ENCODE measurements at regions not wholly inside any gene's neighbourhood (a gene's known extent, or its start where the extent isn't known, plus 50 kb on each side); places are given as distances from the start of the nearest gene placed in this dataset.
"Not testable (repeated sequence)": the region's sequence is repeated elsewhere in the genome, so short reads cannot be mapped to it uniquely, and the experiment has no call there.

DNA sequence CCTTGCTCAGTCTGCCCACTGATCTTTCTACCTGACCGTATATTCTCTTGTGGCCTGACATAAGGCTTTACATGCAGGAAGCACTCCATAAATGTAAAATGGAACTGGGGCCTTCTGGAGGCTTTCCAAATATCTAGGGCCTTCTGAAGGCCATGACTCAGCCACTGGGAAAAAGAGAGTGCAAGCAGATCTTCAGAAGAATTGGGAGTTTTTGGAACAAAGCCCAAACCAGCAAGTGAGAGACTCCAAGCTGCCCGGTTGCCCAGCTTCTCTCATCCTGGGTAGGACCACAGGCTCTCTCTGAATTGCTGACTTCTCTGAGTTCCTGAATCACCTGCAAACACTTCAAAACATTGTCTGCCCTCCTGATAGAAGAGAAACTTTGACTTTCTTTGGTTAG, 107.9 kb upstream of the BMAL1 start:
- no peak for DNase-seq (ENCODE audit: low read depth in 3 of 3)

DNA sequence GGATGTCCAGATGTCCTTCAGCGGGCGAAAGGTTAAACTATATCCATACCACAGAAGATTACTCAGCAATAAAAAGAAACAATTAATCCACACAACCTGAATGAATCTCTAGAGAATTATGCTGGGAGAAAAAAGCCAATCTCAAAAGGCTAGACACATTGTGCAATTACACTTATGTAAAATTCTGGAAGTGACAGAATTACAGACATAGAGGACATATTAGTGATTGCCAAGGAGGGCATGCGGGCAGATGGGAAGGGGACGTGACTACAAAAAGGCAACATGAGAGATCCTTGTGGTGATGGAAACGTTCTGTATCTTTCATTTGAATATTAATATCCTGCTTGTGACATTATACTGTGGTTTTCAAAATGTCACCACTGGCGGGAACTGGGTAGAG, 103.5 kb upstream of the BMAL1 start:
- no peak for DNase-seq (ENCODE audit: low read depth in 3 of 3)

DNA sequence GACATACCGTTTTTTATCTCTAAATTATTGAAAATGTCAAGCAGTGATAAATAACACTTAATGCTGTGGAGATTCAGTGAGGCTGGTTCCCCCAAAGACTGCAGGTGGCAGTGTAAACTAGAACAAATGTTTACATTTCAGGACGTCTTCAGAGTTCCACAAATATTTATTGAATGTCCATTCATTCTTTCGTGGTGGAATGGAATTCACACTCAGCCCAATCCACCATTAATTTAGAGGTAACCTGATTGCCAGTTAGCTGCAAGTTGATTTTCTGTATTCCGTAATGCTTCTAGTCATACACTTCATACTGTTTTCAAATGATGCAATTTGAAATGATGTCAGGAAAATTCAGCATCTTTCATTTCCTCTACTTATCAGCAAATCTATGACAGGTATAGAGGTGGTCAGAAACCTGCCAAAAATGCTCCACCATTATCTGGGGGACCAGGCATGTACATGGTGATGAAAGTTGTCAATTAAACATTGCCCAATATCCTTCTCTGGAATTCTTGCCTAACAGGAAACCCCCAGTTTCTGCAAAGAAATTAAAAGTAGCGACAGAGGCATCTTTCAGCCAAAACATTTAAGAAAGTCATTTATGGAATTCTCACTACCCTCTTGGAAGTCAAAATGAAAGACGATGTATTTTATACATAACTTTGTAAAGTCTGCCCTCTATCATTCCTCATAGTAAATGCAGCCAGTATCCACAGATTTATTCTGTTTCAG, 94.3 kb upstream of the BMAL1 start:
- DNase-seq (ENCODE audit: low read depth in 3 of 3): no peak

DNA sequence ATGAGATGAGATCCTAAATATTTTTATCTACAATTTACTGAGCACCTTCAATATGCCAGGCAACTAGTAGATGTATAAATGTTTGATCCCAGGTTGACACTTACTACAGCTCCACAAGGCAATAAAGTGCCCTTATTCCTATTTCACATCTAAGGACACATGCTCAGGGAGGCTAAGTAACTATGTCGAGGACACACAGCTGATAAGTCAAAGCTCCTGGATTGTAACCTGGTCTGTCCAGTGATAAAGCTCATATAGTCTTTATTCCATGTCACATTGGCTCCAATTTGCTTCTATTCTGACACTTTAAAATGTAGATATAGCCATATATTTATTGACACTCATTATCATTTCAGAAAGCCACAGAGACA, 93.8 kb upstream of the BMAL1 start:
- no peak for DNase-seq (ENCODE audit: low read depth in 3 of 3)

DNA sequence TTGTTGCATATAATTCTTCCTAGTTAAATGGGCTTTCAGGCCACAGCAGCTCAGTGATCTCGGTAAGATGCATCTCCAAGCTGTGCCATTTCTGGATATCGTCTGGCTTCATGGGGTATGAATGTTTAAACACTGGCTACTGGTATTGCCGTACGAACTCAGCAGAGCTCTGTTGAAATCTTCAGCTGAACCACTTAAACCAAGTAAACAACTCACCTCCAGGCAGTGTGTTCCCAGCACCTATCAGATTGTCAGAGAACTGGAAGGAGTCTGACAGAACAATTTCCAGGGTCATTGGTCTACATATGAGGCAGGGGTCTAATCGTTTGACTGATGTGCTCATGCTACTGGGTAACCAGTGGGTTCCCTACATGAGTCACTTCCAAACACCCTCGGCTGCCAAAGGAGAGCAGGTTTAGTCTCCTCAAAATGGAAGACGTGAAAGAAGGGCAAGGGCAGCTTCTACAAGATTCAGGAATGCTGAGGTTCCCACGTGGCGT, 93.2 kb upstream of the BMAL1 start:
- DNase-seq (ENCODE audit: low read depth in 3 of 3): no peak

DNA sequence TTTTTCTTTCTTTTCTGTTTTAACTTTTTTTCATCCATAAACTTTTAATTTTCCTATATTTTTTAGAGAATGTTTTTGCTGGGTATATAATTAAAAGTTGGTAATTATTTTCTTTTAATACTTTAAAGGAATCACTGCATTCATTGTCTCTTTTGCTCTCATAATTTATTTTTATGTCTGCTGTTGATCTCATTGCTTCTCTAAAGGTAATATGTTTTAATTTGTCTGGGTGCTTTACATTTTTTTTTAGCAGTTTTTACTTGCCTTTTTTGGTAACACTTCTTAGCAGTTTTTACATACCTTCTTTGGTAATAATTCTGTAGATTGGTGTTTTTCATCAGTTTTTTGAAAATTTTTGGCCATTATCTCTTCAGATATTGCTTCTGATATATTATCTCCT, 89.4 kb upstream of the BMAL1 start:
- no peak for DNase-seq (ENCODE audit: low read depth in 3 of 3)

DNA sequence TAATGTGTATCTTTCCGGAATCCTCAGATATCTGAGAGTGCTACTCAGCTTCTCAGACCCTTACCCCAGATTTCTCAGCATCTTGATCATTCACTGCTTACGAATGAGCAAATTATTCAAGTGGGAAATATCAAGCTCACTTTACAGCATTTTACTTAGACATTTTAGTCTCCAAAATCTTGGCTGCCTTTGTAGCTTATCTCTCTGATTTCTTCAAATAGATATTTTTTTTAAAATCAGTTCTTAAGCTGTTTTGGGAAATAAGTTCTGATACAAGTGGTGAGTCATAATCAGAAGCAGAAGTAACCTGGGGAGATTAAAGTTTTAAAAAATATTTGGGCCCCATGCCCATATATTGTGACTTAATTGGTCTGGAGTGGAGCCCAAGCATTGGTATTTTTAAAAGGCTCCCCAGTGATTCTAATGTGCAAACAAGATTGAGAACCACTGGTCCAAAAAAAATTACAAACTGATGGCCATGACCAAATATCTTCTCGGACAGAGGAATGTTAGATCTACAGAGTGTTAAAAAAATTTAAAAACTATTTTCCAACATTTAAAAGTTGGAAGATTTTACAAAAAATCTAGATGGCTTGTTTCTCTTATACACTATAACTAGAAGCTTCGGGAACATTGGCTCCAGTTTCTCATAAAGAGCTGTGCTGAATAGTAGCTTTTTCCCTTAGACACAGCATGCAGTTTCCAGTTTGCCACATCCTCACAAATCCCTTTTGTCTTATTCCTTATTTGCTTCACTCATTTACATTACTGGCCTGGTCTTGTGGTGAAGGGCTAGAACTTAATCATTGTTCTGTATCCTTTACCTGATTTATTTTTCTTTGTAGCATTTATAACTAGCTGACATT, 87.8 kb upstream of the BMAL1 start:
- DNase-seq (ENCODE audit: low read depth in 3 of 3): no peak

DNA sequence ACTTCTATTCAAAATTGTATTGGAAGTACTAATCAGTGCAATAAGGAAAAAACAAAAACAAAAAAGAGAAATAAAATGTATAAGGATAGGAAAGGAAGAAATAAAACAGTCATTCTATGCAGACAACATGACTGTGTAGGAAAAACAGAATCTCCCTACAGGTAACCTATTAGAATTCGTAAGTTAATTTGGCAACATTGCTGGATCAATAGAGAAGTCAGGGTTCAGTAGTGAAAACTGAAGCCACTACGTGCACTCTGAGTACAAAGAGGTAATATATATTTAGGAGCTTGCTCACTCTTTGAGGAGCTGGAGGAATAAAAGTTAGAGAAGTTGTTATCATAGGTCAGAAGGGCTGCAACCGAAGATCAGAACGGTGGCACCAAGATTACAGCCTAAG, 84.0 kb upstream of the BMAL1 start:
- no peak for DNase-seq (ENCODE audit: low read depth in 3 of 3)

DNA sequence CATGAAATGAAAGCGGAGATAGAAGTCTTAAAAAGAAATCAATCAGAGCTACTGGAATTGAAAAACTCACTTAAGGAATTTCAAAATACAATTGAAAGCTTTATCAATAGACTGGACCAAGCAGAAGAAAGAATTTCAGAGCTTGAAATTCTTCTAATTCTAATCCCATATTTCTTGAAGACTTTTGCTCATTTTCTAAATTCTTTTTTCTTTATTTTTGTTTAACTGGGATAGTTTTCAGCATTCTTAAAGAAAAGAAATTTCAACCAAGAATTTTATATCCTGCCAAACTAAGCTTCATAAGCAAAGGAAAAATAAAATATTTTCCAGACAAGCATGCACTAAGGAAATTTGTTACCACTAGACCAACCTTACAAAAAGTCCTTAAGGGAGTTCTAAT, 80.2 kb upstream of the BMAL1 start:
- not testable (repeated sequence) for DNase-seq (ENCODE audit: low read depth in 3 of 3)

DNA sequence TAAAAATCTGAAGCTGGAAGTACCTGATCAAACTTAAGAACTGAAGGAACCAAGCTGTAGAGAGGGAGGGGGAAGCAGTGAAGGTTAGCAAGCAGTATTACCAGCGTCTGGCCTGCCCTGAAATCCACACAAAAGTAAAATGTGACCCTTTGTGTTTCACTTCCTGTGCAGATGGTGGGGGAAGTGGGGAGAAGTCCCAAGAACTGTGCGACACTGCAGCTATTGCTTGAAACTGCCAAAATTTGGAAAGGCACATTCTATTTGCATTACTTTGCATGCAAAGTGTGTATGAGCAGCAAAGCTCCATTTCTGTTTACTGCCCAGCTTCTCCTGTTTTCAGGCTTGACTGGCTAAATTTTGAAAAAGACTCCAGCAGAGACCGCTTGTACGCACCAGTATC, 72.1 kb upstream of the BMAL1 start:
- no peak for DNase-seq (ENCODE audit: low read depth in 3 of 3)

DNA sequence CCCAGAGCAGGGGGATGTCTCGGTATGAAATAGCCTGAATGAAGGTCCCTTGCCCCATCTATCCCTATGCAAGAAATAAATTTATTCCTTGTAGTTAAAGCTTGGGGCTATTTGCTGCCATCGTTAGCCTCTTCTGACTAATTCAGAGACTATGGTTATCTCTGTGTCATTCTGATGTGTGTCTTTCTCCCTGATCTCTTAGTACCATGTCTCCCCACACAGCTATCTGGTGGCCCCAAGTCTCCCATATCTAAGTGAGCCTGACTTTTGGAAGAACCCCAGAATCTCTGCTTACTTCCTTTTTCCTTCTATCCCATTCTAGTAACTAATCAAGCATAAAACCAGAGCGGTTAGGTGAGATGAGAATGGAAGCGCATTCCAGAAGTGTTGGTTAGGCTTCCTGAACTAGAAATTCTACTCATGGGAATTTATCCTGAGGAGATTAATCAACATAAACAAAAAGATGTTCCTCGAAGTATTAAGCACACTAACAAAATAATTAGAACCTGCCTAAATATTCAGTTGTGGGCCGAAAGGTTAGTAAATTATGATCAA, 71.4 kb upstream of the BMAL1 start:
- DNase-seq (ENCODE audit: low read depth in 3 of 3): no peak

DNA sequence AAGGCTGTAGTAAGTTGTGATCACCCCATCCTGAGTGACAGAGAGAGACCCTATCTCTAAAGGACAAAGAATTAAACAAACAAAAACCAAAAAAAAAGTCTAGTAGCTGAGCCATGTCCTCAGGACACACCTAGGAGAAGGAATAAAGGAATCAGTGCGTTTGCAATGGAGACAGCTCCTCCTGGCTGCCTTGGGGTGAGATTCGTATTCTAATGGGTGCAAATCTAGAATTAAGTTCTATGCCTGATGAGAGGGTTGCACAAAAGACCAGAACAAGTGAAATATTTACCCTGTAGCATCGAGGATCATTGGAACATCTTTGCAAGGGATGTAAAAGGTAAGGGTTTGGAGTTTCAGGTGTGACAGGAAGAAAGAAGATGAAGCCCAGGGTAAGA, 70.3 kb upstream of the BMAL1 start:
- no peak for DNase-seq (ENCODE audit: low read depth in 3 of 3)

DNA sequence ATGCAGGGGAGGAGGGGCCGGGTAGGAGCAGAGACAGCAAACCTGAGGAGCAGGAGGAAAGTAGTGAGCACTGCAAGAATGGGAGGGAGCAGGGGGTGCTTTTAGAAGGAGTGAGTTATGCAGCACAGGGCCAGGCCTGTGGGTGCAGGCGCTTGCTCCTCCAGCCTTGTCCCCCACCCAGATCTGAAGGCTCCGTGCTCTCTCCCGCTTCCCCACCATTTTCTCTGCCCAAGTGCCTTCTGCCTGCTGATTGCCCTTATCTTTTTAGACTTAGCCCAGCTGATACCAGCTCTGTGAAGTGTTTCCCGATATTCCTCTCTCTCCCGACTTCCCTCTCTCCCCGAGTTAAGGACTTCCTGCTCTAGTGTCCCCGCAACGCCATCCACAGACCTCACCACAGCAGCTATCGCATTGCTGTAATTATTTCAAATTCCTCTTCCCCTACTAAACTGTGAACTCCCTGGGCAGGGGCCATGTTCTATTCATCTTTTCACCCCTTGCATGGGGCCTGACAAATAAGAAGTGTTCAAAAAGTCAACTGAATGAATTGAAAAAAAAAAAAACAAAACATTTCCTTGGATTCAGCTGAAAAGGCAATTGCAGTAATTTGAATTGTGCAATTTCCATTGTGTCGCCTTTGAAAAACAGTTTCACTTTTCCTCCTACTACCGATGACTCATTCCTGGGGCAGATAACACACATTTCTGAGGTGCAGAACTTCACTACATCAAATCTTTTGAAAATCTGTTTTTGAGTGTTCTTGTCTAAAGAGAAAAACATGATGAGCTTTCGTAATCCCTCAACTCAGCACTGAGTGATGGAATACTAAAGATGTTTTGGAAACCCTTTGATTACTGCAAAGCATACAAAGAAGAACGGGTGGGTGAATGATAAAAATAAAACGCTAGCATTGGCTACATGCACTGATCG, 69.7 kb upstream of the BMAL1 start:
- no peak for DNase-seq (ENCODE audit: low read depth in 3 of 3)

DNA sequence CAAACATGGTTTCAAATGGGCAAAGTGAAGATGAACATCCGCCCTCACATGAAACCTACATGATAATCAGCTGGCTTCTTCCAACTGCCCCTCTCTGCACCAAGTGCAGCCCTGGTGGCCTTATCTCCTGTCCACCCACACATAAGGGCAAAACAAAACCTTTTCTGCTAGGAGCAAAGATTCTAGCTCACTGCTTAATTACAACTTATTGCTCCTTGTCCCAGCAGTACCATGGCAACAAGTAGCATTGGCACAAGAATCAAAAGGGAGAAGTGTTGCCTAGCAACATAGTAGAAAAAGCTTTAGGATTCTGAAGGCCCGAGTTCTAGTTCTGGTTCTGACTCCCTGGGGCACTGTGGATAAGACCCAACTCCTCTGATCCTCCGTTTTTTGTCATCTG, 68.7 kb upstream of the BMAL1 start:
- DNase-seq (ENCODE audit: low read depth in 3 of 3): no peak

DNA sequence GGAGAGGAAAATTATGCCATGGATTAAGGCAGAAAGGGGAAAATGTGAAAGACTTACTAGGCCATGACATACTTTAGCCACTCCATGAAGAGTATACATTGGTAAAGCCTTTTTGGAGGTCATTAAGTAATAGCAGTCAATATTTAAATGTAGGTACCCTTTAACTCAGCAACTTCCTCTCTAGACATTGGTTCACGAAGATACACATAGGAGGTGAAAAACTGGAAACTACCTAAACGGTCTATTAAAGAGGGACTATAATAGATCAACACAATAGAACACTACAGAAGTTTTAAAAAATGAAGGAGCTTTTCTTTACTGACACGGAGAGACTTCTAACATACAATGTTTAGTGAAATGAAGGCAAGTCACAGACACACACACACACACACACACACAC, 68.2 kb upstream of the BMAL1 start:
- DNase-seq (ENCODE audit: low read depth in 3 of 3): no peak

DNA sequence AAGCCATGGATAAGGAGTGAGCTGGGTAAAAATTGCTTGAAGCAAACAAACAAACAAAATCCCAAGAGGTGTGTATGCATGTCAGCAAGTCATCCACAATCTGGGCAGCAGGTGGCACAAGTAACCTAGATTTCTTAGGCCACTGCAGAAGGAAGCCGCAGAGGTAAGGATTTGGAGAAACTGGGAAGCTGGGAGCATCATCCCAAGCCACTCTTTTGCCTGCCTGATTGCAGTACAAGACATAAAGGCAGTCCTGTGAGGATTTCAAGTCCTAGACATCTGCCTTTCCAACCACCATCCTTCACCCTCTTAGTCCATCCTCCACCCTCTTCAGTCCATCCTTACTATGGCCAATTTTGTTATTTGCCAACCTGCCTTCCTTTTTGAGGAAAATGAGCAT, 67.2 kb upstream of the BMAL1 start:
- DNase-seq (ENCODE audit: low read depth in 3 of 3): no peak

DNA sequence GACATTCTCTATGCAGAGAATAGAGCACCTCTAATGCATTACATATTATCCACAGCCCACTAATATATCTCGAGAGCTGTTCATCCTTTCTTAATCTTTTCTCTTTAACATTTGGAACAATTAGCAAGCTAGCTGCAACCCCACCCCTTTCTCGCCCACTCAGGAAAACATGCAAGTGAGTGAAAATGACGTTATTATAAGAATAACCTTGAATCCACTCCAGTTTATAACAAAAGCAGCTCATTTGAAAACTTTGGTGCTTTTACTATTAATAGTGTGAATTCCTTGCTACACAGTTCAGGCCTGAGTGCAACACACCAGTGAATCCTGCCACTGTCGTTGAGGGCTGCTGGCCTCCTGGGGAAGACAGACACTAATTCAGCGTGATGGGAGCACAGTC, 63.3 kb upstream of the BMAL1 start:
- DNase-seq (ENCODE audit: low read depth in 3 of 3): no peak

DNA sequence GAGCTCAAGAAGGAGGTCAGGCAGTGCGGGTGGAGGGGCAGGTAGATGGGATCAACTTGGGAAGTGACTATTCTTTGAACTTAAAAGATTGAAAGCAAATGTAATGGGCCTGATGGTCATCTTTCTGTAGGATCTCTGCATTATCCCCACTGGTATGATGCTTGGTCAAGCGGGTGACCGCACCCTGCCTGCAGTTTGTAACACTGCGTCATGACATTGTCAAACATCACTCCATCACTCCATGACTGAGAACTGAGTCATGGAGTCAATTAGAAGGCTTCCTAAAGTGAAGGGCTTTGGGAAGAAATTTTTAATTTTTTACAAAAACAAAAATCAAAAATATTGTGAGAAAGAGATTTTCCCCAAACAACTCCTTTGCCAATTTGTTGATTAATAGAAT, 62.4 kb upstream of the BMAL1 start:
- no peak for DNase-seq (ENCODE audit: low read depth in 3 of 3)

DNA sequence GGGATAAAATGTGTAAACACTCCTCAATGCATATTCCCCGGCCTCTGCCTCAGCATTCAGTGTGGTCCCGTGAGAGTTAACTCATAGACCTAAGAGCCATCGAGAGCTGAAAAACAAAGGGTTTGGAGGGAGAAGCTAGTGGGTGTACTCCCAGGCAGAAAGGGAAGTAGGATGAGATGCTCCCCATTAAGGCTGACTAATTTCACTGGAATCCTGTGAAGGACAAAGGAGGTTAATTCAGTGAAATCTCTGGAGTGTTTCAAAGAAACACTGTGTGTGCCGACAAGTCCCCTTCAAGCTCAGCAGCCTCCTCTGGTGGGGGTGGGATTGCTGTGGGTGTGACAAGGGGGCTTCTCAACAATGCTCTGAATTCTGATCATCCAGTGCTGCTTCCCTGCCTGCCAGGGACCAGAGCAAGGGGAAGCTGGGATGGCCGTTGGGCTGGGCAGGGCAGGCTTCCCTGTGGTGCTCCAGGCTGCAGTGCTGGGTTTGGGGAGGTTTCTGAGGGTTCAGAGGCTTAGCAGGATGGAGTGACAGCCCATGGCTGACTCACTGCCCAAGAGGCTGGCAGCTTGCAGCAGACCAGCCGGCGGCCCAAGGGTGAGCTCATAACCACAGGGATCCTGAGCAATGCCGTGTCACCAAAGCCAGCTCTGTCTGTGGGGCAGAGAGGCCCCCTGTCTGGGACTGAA, 61.4 kb upstream of the BMAL1 start:
- peak; percentile 27 to 54 (median 34) for DNase-seq (ENCODE audit: low read depth in 3 of 3)

DNA sequence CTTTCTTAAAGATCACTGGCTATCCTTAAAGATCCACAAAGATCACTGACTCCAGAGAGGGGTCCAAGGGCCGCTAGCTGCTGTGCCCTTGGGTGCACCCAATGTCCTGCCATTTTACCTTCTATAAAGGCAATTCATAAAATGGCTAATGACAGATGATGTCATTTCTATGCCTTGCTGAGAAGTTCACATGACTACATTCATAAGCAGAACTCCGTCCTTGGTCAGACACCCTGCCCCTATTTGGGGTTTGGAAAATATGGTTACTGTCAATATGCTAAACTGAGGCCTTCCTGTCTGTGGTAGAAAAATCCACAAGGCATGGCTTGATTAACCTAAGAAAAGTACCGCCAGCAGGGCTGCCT, 60.9 kb upstream of the BMAL1 start:
- no peak for DNase-seq (ENCODE audit: low read depth in 3 of 3)

DNA sequence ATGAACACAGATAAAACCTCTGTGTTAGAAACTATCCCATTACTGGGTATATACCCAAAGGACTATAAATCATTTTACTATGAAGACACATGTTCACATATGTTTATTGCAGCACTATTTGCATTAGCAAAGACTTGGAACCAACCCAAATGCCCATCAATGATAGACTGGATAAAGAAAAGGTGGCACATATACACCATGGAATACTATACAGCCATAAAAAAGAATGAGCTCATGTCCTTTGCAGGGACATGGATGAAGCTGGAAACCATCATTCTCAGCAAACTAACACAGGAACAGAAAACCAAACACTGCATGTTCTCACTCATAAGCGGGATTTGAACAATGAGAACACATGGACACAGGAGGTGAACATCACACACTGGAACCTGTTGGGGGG, 58.9 kb upstream of the BMAL1 start:
- not testable (repeated sequence) for DNase-seq (ENCODE audit: low read depth in 3 of 3)

Data from stimulated activated CD4-positive, alpha-beta T cell treated with anti-CD3 and anti-CD28 coated beads, TNF-alpha, amount 100 ng/mL, for 48 hours (primary cell).